ENCODE measurements at regions not wholly inside any gene's neighbourhood (a gene's known extent, or its start where the extent isn't known, plus 50 kb on each side); places are given as distances from the start of the nearest gene placed in this dataset.

GRCh38 chr17:22470411-22471175, 778.3 kb downstream of the KCNJ18 start:
- H3K36me3 ChIP-seq (ENCODE audit: insufficient read depth, low read length): no peaks in the 10 kb centered on the region
- H3K4me1 ChIP-seq (ENCODE audit: insufficient read depth, low read length): no peaks in the 10 kb centered on the region
- no peaks in the 10 kb centered on the region for H3K9me3 ChIP-seq (ENCODE audit: control insufficient read depth, insufficient read depth, low read length)
- H3K9ac ChIP-seq (ENCODE audit: low read depth, low read length): no peak overlapping the region

- Histone ChIP-seq H3K36me3 (ENCODE audit: insufficient read depth, low read length) (no peaks in the 10 kb centered on the region), H3K9me3 (ENCODE audit: control insufficient read depth, insufficient read depth, low read length) (no peaks in the 10 kb centered on the region), H3K9ac (ENCODE audit: low read depth, low read length) (no peak overlapping the region), H3K4me1 (ENCODE audit: insufficient read depth, low read length) (no peaks in the 10 kb centered on the region)
Measured at GRCh38 chr17:22484826-22485225, 792.5 kb downstream of the KCNJ18 start.

- no peak overlapping the region for H3K9ac ChIP-seq (ENCODE audit: low read depth, low read length)
- no peaks in the 10 kb centered on the region for H3K4me1 ChIP-seq (ENCODE audit: insufficient read depth, low read length)
- no peaks in the 10 kb centered on the region for H3K36me3 ChIP-seq (ENCODE audit: insufficient read depth, low read length)
- no peaks in the 10 kb centered on the region for H3K9me3 ChIP-seq (ENCODE audit: control insufficient read depth, insufficient read depth, low read length)
Measured at GRCh38 chr17:22490399-22490798, 798.1 kb downstream of the KCNJ18 start.

DNA sequence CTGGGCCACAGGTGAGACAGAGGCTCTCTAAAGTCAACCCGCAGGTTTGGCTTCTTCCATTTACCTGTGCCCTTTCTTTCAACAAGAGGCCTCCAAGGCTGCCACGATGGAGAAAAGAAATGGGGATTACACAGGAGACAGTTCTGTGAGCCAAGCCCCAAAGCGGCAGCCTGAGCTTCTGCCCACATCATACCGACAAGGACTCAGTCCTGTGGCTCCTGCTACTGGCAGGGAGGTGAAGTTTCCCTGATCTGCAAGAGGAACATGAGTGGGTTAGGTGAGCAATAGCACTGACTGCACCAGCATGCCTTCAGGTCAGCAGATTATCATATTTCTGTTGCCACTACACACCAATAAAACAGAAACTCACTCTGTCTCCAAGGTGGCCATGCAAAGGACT, 800.0 kb downstream of the KCNJ18 start:
- Histone ChIP-seq H3K9me3 (ENCODE audit: control insufficient read depth, insufficient read depth, low read length) (no peaks in the 10 kb centered on the region), H3K4me1 (ENCODE audit: insufficient read depth, low read length) (no peaks in the 10 kb centered on the region), H3K9ac (ENCODE audit: low read depth, low read length) (no peak overlapping the region), H3K36me3 (ENCODE audit: insufficient read depth, low read length) (no peaks in the 10 kb centered on the region)

GRCh38 chr17:22496450-22496849, 804.1 kb downstream of the KCNJ18 start:
- no peak overlapping the region for H3K9ac ChIP-seq (ENCODE audit: low read depth, low read length)
- H3K36me3 ChIP-seq (ENCODE audit: insufficient read depth, low read length): no peaks in the 10 kb centered on the region
- H3K4me1 ChIP-seq (ENCODE audit: insufficient read depth, low read length): no peaks in the 10 kb centered on the region
- H3K9me3 ChIP-seq (ENCODE audit: control insufficient read depth, insufficient read depth, low read length): no peaks in the 10 kb centered on the region

GRCh38 chr17:22503322-22503899, 811.1 kb downstream of the KCNJ18 start:
- Histone ChIP-seq H3K9me3 (ENCODE audit: control insufficient read depth, insufficient read depth, low read length) (no peaks in the 10 kb centered on the region), H3K36me3 (ENCODE audit: insufficient read depth, low read length) (no peaks in the 10 kb centered on the region), H3K9ac (ENCODE audit: low read depth, low read length) (no peak overlapping the region), H3K4me1 (ENCODE audit: insufficient read depth, low read length) (no peaks in the 10 kb centered on the region)

DNA sequence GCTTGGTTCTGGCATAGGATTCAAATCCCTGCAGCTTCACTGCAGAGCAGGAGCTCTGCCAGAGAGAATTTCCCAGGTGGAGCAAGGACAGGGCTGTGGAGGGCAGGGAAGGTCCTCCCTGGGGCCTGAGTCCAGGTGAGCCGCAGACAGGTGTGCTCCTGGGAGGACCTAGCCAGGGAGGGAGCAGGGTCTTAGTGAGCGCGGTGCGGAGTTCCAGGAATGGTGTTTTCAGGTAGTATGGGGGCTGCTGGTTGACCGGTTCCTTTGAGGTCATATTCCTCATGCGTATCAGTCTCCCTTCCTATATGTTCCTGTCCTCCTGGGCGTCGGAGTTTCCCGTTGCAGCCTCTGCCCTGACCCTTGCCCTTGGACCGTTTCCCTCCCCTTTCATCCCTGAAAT, 813.3 kb downstream of the KCNJ18 start:
- Histone ChIP-seq H3K36me3 (ENCODE audit: insufficient read depth, low read length) (no peaks in the 10 kb centered on the region), H3K9ac (ENCODE audit: low read depth, low read length) (no peak overlapping the region), H3K9me3 (ENCODE audit: control insufficient read depth, insufficient read depth, low read length) (no peaks in the 10 kb centered on the region), H3K4me1 (ENCODE audit: insufficient read depth, low read length) (no peaks in the 10 kb centered on the region)

- Histone ChIP-seq H3K9ac (ENCODE audit: low read depth, low read length) (no peak overlapping the region), H3K4me1 (ENCODE audit: insufficient read depth, low read length) (no peaks in the 10 kb centered on the region), H3K9me3 (ENCODE audit: control insufficient read depth, insufficient read depth, low read length) (no peaks in the 10 kb centered on the region), H3K36me3 (ENCODE audit: insufficient read depth, low read length) (no peaks in the 10 kb centered on the region)
Measured at GRCh38 chr17:22506231-22506630, 813.9 kb downstream of the KCNJ18 start.

DNA sequence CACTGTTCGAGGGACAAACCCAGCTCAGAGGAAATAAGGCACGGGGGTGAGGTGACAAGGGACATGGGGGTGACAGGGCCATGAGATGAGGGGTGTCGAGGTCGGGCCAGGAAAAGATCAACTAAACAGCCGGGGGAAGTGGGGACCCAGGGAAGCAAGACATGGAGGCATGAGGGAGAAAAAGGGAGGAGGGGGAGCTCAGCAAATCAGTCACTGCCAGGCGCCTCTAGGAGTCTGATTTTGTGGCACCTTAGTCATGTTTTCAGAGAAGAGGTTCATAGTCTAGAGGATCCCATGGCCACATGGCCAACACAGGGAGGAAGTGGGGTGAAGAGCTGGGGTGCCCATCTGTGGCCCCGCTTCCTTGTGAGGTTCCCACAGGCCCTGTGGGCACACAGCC, 814.5 kb downstream of the KCNJ18 start:
- no peaks in the 10 kb centered on the region for H3K9me3 ChIP-seq (ENCODE audit: control insufficient read depth, insufficient read depth, low read length)
- no peaks in the 10 kb centered on the region for H3K36me3 ChIP-seq (ENCODE audit: insufficient read depth, low read length)
- H3K9ac ChIP-seq (ENCODE audit: low read depth, low read length): no peak overlapping the region
- H3K4me1 ChIP-seq (ENCODE audit: insufficient read depth, low read length): no peaks in the 10 kb centered on the region

DNA sequence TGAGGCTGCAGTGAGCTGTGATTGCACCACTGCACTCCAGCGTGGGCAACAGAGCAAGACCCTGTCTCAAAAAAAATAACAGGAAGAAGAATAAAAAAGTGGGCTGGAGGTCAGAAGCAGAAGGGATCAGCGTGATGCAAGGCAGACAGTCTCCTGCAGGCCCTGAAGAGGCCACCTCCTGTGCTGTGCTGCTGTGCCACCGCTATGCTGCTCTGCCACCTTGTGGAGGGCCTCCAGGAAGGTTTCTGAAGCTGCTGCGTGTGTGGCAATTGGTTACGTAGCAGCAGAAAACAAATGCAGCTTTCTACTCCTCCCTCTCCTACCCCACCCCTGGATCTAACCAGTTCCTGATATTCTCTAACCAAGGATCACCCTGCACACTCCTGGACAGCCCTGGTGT, 815.5 kb downstream of the KCNJ18 start:
- H3K9me3 ChIP-seq (ENCODE audit: control insufficient read depth, insufficient read depth, low read length): no peaks in the 10 kb centered on the region
- H3K36me3 ChIP-seq (ENCODE audit: insufficient read depth, low read length): no peaks in the 10 kb centered on the region
- H3K9ac ChIP-seq (ENCODE audit: low read depth, low read length): no peak overlapping the region
- no peaks in the 10 kb centered on the region for H3K4me1 ChIP-seq (ENCODE audit: insufficient read depth, low read length)

DNA sequence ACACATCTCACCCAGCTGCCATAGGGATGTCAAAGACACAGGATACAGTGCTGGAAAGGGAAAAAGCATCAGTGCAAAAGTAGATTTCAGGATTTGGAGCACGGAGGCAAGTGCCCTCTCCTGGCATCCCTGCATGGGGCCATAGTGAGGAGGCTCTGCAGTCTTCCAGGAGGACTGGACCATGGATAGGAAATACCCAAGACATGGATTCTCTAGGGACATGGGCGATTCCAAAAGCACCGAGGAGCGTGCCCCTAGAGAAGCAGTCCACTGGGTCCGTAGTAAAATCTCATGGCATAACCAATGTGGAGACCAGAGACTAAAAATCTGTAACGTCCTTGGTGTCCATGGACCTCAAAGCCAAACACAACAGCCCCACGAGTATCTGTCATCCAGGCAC, 818.2 kb downstream of the KCNJ18 start:
- H3K4me1 ChIP-seq (ENCODE audit: insufficient read depth, low read length): no peaks in the 10 kb centered on the region
- H3K36me3 ChIP-seq (ENCODE audit: insufficient read depth, low read length): no peaks in the 10 kb centered on the region
- H3K9me3 ChIP-seq (ENCODE audit: control insufficient read depth, insufficient read depth, low read length): no peaks in the 10 kb centered on the region
- no peak overlapping the region for H3K9ac ChIP-seq (ENCODE audit: low read depth, low read length)

DNA sequence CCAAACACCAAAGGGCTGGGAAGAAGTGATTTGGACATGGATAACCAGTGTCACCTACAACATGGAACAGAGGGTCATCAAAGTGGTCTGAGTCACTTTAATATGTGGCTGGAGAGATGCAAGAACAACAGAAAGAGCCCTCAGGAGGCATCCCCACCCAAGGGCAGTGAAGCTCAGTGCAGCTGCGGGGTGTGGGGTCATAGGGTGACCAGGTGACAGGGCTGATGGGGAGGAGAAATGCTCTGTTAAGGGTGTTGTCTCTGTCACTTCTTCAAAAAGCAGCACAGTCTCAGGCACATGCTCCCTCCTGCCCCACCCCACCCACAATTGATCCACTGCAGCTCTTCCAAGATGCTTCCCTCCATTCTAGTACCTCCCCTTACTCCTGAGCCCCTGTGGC, 819.1 kb downstream of the KCNJ18 start:
- no peaks in the 10 kb centered on the region for H3K36me3 ChIP-seq (ENCODE audit: insufficient read depth, low read length)
- no peaks in the 10 kb centered on the region for H3K9me3 ChIP-seq (ENCODE audit: control insufficient read depth, insufficient read depth, low read length)
- no peaks in the 10 kb centered on the region for H3K4me1 ChIP-seq (ENCODE audit: insufficient read depth, low read length)
- H3K9ac ChIP-seq (ENCODE audit: low read depth, low read length): no peak overlapping the region

- Histone ChIP-seq H3K9me3 (ENCODE audit: control insufficient read depth, insufficient read depth, low read length) (no peaks in the 10 kb centered on the region), H3K9ac (ENCODE audit: low read depth, low read length) (no peak overlapping the region), H3K4me1 (ENCODE audit: insufficient read depth, low read length) (no peaks in the 10 kb centered on the region), H3K36me3 (ENCODE audit: insufficient read depth, low read length) (no peaks in the 10 kb centered on the region)
Measured at GRCh38 chr17:22512057-22512456, 819.7 kb downstream of the KCNJ18 start.

DNA sequence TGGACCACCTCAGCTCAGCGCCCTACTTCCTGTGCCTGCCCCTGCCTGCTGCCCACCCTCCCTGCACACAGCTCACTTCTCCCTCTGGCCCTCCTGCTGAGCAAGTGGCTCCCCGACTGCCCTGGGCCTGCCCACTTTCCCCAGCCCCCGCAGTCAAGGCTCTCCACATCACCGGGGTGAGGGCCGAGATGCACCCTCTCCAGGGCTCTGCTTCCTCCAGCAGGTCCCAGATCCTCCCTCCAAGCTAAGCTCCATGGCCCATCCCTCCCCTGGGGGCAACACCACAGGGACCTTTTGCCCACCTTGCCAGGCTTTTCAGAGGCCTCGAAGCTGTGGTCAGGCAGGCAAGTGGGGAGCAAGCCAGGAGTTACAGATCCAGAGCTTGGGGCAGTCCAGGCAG, 820.2 kb downstream of the KCNJ18 start:
- no peaks in the 10 kb centered on the region for H3K4me1 ChIP-seq (ENCODE audit: insufficient read depth, low read length)
- no peaks in the 10 kb centered on the region for H3K9me3 ChIP-seq (ENCODE audit: control insufficient read depth, insufficient read depth, low read length)
- no peak overlapping the region for H3K9ac ChIP-seq (ENCODE audit: low read depth, low read length)
- no peaks in the 10 kb centered on the region for H3K36me3 ChIP-seq (ENCODE audit: insufficient read depth, low read length)

DNA sequence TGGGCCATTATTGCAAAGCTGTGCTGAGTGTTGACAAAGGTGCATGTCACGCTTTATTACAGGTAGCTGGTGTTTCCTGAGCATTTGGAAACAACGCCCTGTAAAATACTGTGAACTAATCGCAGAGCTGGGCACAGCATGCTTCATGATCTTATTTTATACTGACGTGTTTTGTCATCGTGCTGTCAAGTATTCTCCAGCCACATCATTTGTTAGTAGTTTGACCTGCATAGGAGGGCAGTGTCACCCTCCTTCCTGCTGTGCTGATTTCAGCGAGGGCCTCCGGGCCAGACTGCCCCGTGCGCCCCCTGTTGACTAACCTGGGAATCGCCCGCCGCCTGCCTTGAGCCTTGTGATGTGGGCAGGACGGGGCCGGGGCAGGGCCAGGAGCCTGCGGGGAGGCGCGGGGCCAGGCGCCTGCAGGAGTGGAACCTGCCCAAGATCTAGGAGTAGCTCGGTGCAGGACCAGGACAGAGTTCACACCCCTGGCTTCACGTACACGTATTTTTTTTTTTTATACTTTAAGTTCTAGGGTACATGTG, 820.7 kb downstream of the KCNJ18 start:
- no peaks in the 10 kb centered on the region for H3K4me1 ChIP-seq (ENCODE audit: insufficient read depth, low read length)
- no peaks in the 10 kb centered on the region for H3K36me3 ChIP-seq (ENCODE audit: insufficient read depth, low read length)
- no peaks in the 10 kb centered on the region for H3K9me3 ChIP-seq (ENCODE audit: control insufficient read depth, insufficient read depth, low read length)
- H3K9ac ChIP-seq (ENCODE audit: low read depth, low read length): no peak overlapping the region
